HCT116 (cell line): ENCODE measurements at regions not wholly inside any gene's neighbourhood (a gene's known extent, or its start where the extent isn't known, plus 50 kb on each side); places are given as distances from the start of the nearest gene placed in this dataset.

Source experiments
- ATAC-seq: fragments of 200-7000 bp; cut with Tn5 transposase; 2 replicates; pipeline ENCODE4 v1.9.1; 2020; ENCODE audit warnings: mild to moderate bottlenecking, moderate library complexity
- BruUV-seq: library from RNA; stranded (reverse); fragments of 400-500 nt; replicated peaks from 2 replicates; lab custom pipeline; 2021; lab: Mats Ljungman, UMichigan
- CTCF ChIA-PET: fragments of 300-600 bp; sonication (Branson Sonifier 250); formaldehyde crosslinking; loops from one replicate; lab custom pipeline; 2021; ENCODE audit warnings: antibody characterized with exemption; lab: Charles Lee
- POLR2A ChIA-PET: fragments of 300-600, 350-600 bp; sonication (Branson Sonifier 250); formaldehyde crosslinking; loops from one replicate; lab custom pipeline; 2021; ENCODE audit warnings: antibody characterized with exemption; lab: Charles Lee
- RAD21 ChIA-PET, 2 experiments: fragments of 300-600 bp; sonication (Branson Sonifier 250); formaldehyde crosslinking; loops; one replicate each; lab custom pipeline; 2023; ENCODE audit warnings: low total read pairs in 2 of 2; ENCODE audit not compliant: uncharacterized antibody in 2 of 2, unreplicated experiment in 2 of 2, low non-redundant PET in 1 of 2; lab: Charles Lee
- DNase-seq: peaks from one replicate; pipeline ENCODE4 v3.0.0-alpha.2; 2010; ENCODE audit warnings: low read depth, low spot score
- H2AFZ ChIP-seq: fragments of 200-600 bp; shearing (Covaris generic), sonication (generic); 2 replicates; pipeline ENCODE4 v1.6.1; 2017; ENCODE audit warnings: low read depth, mixed run types, mixed read lengths, antibody characterized with exemption, low read length; ENCODE audit not compliant: poor library complexity, severe bottlenecking
- H3K27ac ChIP-seq: 2 replicates; pipeline ENCODE4 v1.5.1; 2012; ENCODE audit warnings: low read depth, low read length
- H3K27me3 ChIP-seq: fragments of 200-600 bp; sonication (generic); 2 replicates; pipeline ENCODE4 v1.6.1; 2016; ENCODE audit warnings: mixed run types, low read length, mixed read lengths; ENCODE audit not compliant: insufficient read depth
- H3K36me3 ChIP-seq, 2 experiments: fragments of 200-500 bp in 1 of 2; fragments of 200-600 bp in 1 of 2; sonication (Bioruptor generic) in 1 of 2; sonication (generic) in 1 of 2; 2 replicates each; pipeline versions ENCODE4 v1.5.1 to v1.6.1; 2014 to 2016; ENCODE audit warnings: low read length in 2 of 2, inconsistent platforms in 1 of 2, mixed read lengths in 1 of 2, mixed run types in 1 of 2; ENCODE audit not compliant: insufficient read depth in 2 of 2, control insufficient read depth in 1 of 2
- H3K4me1 ChIP-seq, 2 experiments: fragments of 200-600 bp in 1 of 2; sonication (generic) in 1 of 2; 2 replicates each; pipeline versions ENCODE4 v1.5.1 to v1.6.1; 2012 to 2017; ENCODE audit warnings: low read length in 2 of 2, inconsistent platforms in 1 of 2, mild to moderate bottlenecking in 1 of 2, mixed read lengths in 1 of 2, mixed run types in 1 of 2, moderate library complexity in 1 of 2; ENCODE audit not compliant: insufficient read depth in 2 of 2, control insufficient read depth in 1 of 2
- H3K4me2 ChIP-seq: fragments of 200-600 bp; sonication (generic); 2 replicates; pipeline ENCODE4 v1.6.1; 2017; ENCODE audit warnings: mixed run types, low read length, mixed read lengths
- H3K4me3 ChIP-seq, 2 experiments: fragments of 200-600 bp in 1 of 2; sonication (generic) in 1 of 2; replicated peaks in 1 of 2; 2 replicates each; pipeline ENCODE4 v1.5.1; 2011 to 2016; ENCODE audit warnings: low read length in 2 of 2, control low read depth in 1 of 2, low read depth in 1 of 2, mild to moderate bottlenecking in 1 of 2, mixed read lengths in 1 of 2, mixed run types in 1 of 2
- H3K79me2 ChIP-seq: fragments of 200-600 bp; sonication (generic); 2 replicates; pipeline ENCODE4 v1.6.1; 2017; ENCODE audit warnings: mild to moderate bottlenecking, mixed run types, low read length, moderate library complexity, mixed read lengths; ENCODE audit not compliant: insufficient read depth
- H3K9ac ChIP-seq: fragments of 200-600 bp; sonication (generic); 2 replicates; pipeline ENCODE4 v1.6.1; 2016; ENCODE audit warnings: low read length, mixed read lengths
- H3K9me2 ChIP-seq: fragments of 200-600 bp; sonication (generic), shearing (Covaris generic); 2 replicates; pipeline ENCODE4 v1.6.1; 2017; ENCODE audit warnings: mixed run types, mild to moderate bottlenecking, moderate library complexity; ENCODE audit not compliant: insufficient read depth
- H3K9me3 ChIP-seq, 2 experiments: fragments of 200-500 bp in 1 of 2; fragments of 200-600 bp in 1 of 2; sonication (Bioruptor generic) in 1 of 2; sonication (generic) in 1 of 2; 2 replicates each; pipeline ENCODE4 v1.6.1; 2014 to 2017; ENCODE audit warnings: low read length in 2 of 2, mixed read lengths in 2 of 2, inconsistent platforms in 1 of 2, low read depth in 1 of 2, mild to moderate bottlenecking in 1 of 2, mixed run types in 1 of 2, moderate library complexity in 1 of 2; ENCODE audit not compliant: control insufficient read depth in 1 of 2, insufficient read depth in 1 of 2
- H4K20me1 ChIP-seq: fragments of 200-600 bp; sonication (generic), shearing (Covaris generic); 2 replicates; pipeline ENCODE4 v1.6.1; 2017; ENCODE audit warnings: mixed run types, mild to moderate bottlenecking, moderate library complexity; ENCODE audit not compliant: insufficient read depth
- CBX3 ChIP-seq: IDR thresholded peaks from 2 replicates; pipeline ENCODE4 v1.6.1; 2012; ENCODE audit warnings: low read depth
- CEBPB ChIP-seq: IDR thresholded peaks from 2 replicates; pipeline ENCODE4 v1.6.1; 2012; ENCODE audit warnings: low read depth
- EGR1 ChIP-seq: IDR thresholded peaks from 2 replicates; pipeline ENCODE4 v1.6.1; 2012; ENCODE audit warnings: low read depth
- EZH2 ChIP-seq: fragments of 200-600 bp; sonication (generic); IDR thresholded peaks from 2 replicates; pipeline ENCODE4 v1.6.1; 2017; ENCODE audit warnings: antibody characterized with exemption, mixed run types
- EZH2phosphoT487 ChIP-seq: fragments of 200-600 bp; IDR thresholded peaks from 2 replicates; pipeline ENCODE4 v1.6.1; 2018; ENCODE audit warnings: antibody characterized with exemption, borderline replicate concordance
- FOSL1 ChIP-seq: IDR thresholded peaks from 2 replicates; pipeline ENCODE4 v1.6.1; 2012; ENCODE audit warnings: low read depth
- JUND ChIP-seq: IDR thresholded peaks from 2 replicates; pipeline ENCODE4 v1.6.1; 2012
- POLR2AphosphoS5 ChIP-seq: IDR thresholded peaks from 2 replicates; pipeline ENCODE4 v1.6.1; 2011; ENCODE audit warnings: mild to moderate bottlenecking, low read depth, low read length, moderate library complexity
- RAD21 ChIP-seq: IDR thresholded peaks from 2 replicates; pipeline ENCODE4 v1.6.1; 2012; ENCODE audit warnings: low read depth, mild to moderate bottlenecking
- SIN3A ChIP-seq: IDR thresholded peaks from 2 replicates; pipeline ENCODE4 v1.6.1; 2012; ENCODE audit warnings: low read depth
- SP1 ChIP-seq: IDR thresholded peaks from 2 replicates; pipeline ENCODE4 v1.6.1; 2012; ENCODE audit warnings: low read depth
- SRF ChIP-seq: IDR thresholded peaks from 2 replicates; pipeline ENCODE4 v1.6.1; 2012; ENCODE audit warnings: low read depth
- TCF7L2 ChIP-seq: IDR thresholded peaks from 2 replicates; pipeline ENCODE4 v1.7.0; 2011; ENCODE audit warnings: borderline replicate concordance, inconsistent platforms; ENCODE audit not compliant: insufficient read depth, insufficient read length; ENCODE audit errors: extremely low read depth
- YY1 ChIP-seq: IDR thresholded peaks from 2 replicates; pipeline ENCODE4 v1.6.1; 2011; ENCODE audit warnings: low read length, low read depth, moderate library complexity, mild to moderate bottlenecking; ENCODE audit not compliant: insufficient replicate concordance; ENCODE audit errors: extremely low read depth
- ZFX ChIP-seq: fragments of 450-650 bp; IDR thresholded peaks from 2 replicates; pipeline ENCODE4 v1.6.1; 2017
- ZNF274 ChIP-seq: fragments of 200-500 bp; sonication (Bioruptor generic); IDR thresholded peaks from 2 replicates; pipeline ENCODE4 v1.6.1; 2014; ENCODE audit warnings: mild to moderate bottlenecking, low read depth, low read length, inconsistent platforms
- intact Hi-C: fragments of 100-400 bp; cut with micrococcal nuclease; formaldehyde crosslinking; loops from 2 replicates; pipeline ENCODE4 v1.10.0; 2022
- TF ChIP-seq, protein P1 (sequence below): IDR thresholded peaks from 2 replicates; pipeline ENCODE4 v1.6.1; 2012
- TF ChIP-seq, protein P2 (sequence below): IDR thresholded peaks from 2 replicates; pipeline ENCODE4 v1.6.1; 2011; ENCODE audit warnings: mild to moderate bottlenecking, low read length, moderate library complexity; ENCODE audit not compliant: insufficient replicate concordance; ENCODE audit errors: extremely low read depth
- TF ChIP-seq, protein P3 (sequence below): IDR thresholded peaks from 2 replicates; pipeline ENCODE4 v1.6.1; 2012; ENCODE audit warnings: low read depth
- TF ChIP-seq, protein P4 (sequence below), 3 experiments: fragments of 200-600 bp in 1 of 3; sonication (generic) in 1 of 3; IDR thresholded peaks in 2 of 3; conservative IDR thresholded peaks in 1 of 3; 2 replicates each; pipeline ENCODE4 v1.5.1; 2012 to 2017; ENCODE audit warnings: low read depth in 2 of 3, low read length in 2 of 3, antibody characterized with exemption in 1 of 3, borderline replicate concordance in 1 of 3, control low read depth in 1 of 3, mild to moderate bottlenecking in 1 of 3, mixed read lengths in 1 of 3, mixed run types in 1 of 3, moderate library complexity in 1 of 3; ENCODE audit not compliant: insufficient read depth in 1 of 3

DNA sequence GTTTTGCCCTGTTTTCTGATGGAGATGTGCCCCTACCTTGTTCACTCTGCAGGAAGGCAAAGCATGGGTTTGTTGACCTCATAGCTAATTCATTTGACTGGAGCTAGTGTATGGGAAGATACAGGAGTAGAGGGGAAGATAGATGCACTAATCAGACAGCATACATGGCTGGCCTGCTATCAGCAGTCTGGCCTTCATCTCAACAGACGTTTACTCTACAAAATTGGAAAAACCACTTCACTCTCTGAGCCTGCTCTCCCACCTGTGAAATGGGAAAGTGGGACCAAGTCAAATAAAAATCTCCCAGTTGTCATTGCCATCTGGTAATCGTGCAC lies 235.2 kb upstream of the RAB4A start:
- H3K27ac ChIP-seq: no peak overlapping the region
- H3K4me3 ChIP-seq: no peak overlapping the region
- ATAC-seq (no peak), DNase-seq (no peak)
- ChIA-PET RAD21 (no interaction called here), POLR2A (no interaction called here), CTCF (no interaction called here)
- H3K9me3 ChIP-seq: no peaks in the 10 kb centered on the region
- intact Hi-C loops: no loop called here
- TF ChIP-seq RAD21 (no peak), SRF (no peak), TCF7L2 (no peak), FOSL1 (no peak), JUND (no peak), CEBPB (no peak), CBX3 (no peak), EGR1 (no peak), SP1 (no peak), ZNF274 (no peak), POLR2AphosphoS5 (no peak), EZH2 (no peak), EZH2phosphoT487 (no peak), YY1 (no peak), ZFX (no peak), SIN3A (no peak)
- TF ChIP-seq, protein P1, sequence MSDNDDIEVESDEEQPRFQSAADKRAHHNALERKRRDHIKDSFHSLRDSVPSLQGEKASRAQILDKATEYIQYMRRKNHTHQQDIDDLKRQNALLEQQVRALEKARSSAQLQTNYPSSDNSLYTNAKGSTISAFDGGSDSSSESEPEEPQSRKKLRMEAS: no peak
- TF ChIP-seq, protein P2, sequence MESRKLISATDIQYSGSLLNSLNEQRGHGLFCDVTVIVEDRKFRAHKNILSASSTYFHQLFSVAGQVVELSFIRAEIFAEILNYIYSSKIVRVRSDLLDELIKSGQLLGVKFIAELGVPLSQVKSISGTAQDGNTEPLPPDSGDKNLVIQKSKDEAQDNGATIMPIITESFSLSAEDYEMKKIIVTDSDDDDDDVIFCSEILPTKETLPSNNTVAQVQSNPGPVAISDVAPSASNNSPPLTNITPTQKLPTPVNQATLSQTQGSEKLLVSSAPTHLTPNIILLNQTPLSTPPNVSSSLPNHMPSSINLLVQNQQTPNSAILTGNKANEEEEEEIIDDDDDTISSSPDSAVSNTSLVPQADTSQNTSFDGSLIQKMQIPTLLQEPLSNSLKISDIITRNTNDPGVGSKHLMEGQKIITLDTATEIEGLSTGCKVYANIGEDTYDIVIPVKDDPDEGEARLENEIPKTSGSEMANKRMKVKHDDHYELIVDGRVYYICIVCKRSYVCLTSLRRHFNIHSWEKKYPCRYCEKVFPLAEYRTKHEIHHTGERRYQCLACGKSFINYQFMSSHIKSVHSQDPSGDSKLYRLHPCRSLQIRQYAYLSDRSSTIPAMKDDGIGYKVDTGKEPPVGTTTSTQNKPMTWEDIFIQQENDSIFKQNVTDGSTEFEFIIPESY: no peak
- TF ChIP-seq, protein P3, sequence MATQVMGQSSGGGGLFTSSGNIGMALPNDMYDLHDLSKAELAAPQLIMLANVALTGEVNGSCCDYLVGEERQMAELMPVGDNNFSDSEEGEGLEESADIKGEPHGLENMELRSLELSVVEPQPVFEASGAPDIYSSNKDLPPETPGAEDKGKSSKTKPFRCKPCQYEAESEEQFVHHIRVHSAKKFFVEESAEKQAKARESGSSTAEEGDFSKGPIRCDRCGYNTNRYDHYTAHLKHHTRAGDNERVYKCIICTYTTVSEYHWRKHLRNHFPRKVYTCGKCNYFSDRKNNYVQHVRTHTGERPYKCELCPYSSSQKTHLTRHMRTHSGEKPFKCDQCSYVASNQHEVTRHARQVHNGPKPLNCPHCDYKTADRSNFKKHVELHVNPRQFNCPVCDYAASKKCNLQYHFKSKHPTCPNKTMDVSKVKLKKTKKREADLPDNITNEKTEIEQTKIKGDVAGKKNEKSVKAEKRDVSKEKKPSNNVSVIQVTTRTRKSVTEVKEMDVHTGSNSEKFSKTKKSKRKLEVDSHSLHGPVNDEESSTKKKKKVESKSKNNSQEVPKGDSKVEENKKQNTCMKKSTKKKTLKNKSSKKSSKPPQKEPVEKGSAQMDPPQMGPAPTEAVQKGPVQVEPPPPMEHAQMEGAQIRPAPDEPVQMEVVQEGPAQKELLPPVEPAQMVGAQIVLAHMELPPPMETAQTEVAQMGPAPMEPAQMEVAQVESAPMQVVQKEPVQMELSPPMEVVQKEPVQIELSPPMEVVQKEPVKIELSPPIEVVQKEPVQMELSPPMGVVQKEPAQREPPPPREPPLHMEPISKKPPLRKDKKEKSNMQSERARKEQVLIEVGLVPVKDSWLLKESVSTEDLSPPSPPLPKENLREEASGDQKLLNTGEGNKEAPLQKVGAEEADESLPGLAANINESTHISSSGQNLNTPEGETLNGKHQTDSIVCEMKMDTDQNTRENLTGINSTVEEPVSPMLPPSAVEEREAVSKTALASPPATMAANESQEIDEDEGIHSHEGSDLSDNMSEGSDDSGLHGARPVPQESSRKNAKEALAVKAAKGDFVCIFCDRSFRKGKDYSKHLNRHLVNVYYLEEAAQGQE: no peak
- TF ChIP-seq, protein P4, sequence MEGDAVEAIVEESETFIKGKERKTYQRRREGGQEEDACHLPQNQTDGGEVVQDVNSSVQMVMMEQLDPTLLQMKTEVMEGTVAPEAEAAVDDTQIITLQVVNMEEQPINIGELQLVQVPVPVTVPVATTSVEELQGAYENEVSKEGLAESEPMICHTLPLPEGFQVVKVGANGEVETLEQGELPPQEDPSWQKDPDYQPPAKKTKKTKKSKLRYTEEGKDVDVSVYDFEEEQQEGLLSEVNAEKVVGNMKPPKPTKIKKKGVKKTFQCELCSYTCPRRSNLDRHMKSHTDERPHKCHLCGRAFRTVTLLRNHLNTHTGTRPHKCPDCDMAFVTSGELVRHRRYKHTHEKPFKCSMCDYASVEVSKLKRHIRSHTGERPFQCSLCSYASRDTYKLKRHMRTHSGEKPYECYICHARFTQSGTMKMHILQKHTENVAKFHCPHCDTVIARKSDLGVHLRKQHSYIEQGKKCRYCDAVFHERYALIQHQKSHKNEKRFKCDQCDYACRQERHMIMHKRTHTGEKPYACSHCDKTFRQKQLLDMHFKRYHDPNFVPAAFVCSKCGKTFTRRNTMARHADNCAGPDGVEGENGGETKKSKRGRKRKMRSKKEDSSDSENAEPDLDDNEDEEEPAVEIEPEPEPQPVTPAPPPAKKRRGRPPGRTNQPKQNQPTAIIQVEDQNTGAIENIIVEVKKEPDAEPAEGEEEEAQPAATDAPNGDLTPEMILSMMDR (IDR thresholded peaks at IDR 0.05 in 2 of 3, conservative IDR thresholded peaks at IDR 0.05 in 1 of 3; ENCODE audit: borderline replicate concordance in 1 of 3, insufficient read depth in 1 of 3, low read depth in 2 of 3, low read length in 2 of 3): no peak
- H3K36me3 ChIP-seq: no peaks in the 10 kb centered on the region
- no TSS peak for BruUV-seq
- H3K4me1 ChIP-seq: no peaks in the 10 kb centered on the region
- no peak overlapping the region for H3K4me2 ChIP-seq
- no peaks in the 10 kb centered on the region for H4K20me1 ChIP-seq
- H3K79me2 ChIP-seq: no peaks in the 10 kb centered on the region
- H3K9ac ChIP-seq: no peak overlapping the region
- no peak overlapping the region for H2AFZ ChIP-seq
- no peaks in the 10 kb centered on the region for H3K9me2 ChIP-seq
- peaks cover 30% of the 10 kb centered on the region; the same call in 1 of the 2 replicates for H3K27me3 ChIP-seq
